HEK293 (cell line): ENCODE measurements at regions not wholly inside any gene's neighbourhood (a gene's known extent, or its start where the extent isn't known, plus 50 kb on each side); places are given as distances from the start of the nearest gene placed in this dataset.

Source experiments
- CTCF ChIA-PET: fragments of 350-600 bp; formaldehyde crosslinking; extraction: SDS; loops from one replicate; lab custom pipeline; 2021; ENCODE audit warnings: antibody characterized with exemption; lab: Yijun Ruan, JAX
- POLR2A ChIA-PET: fragments of 300-600 bp; formaldehyde crosslinking; extraction: SDS; loops from one replicate; lab custom pipeline; 2020; ENCODE audit warnings: antibody characterized with exemption, inconsistent platforms; lab: Yijun Ruan, JAX
- H3K27ac ChIP-seq: fragments of 200-500 bp; sonication (Bioruptor generic); 2 replicates; pipeline ENCODE4 v1.5.1; 2014; ENCODE audit warnings: low read depth, low read length, control low read depth, inconsistent platforms; ENCODE audit errors: extremely low read depth
- H3K36me3 ChIP-seq, 2 experiments: fragments of 200-500 bp in 1 of 2; sonication (Bioruptor generic) in 1 of 2; 1 replicate in 1 of 2; 2 replicates in 1 of 2; pipeline ENCODE4 v1.5.1; 2014 to 2017; ENCODE audit warnings: inconsistent platforms in 2 of 2, low read length in 2 of 2; ENCODE audit not compliant: control insufficient read depth in 2 of 2, insufficient read depth in 1 of 2
- H3K4me1 ChIP-seq: fragments of 200-500 bp; sonication (Bioruptor generic); 2 replicates; pipeline ENCODE4 v1.5.1; 2014; ENCODE audit warnings: mild to moderate bottlenecking, low read length, inconsistent platforms; ENCODE audit not compliant: control insufficient read depth, insufficient read depth
- H3K4me3 ChIP-seq: 2 replicates; pipeline ENCODE4 v1.5.1; 2011; ENCODE audit warnings: low read depth, mild to moderate bottlenecking, control low read depth, low read length, moderate library complexity
- H3K9me3 ChIP-seq: fragments of 200-500 bp; sonication (Bioruptor generic); 2 replicates; pipeline ENCODE4 v1.5.1; 2014; ENCODE audit warnings: low read depth, low read length, inconsistent platforms; ENCODE audit not compliant: control insufficient read depth, insufficient read depth
- GFI1B ChIP-seq: fragments of 450-650 bp; formaldehyde crosslinking; IDR thresholded peaks from 2 replicates; pipeline ENCODE4 v1.5.1; 2016; ENCODE audit warnings: missing biosample characterization, missing genetic modification characterization
- KLF7 ChIP-seq: fragments of 450-650 bp; formaldehyde crosslinking; IDR thresholded peaks from 2 replicates; pipeline ENCODE4 v1.5.1; 2016; ENCODE audit warnings: missing biosample characterization, missing genetic modification characterization, borderline replicate concordance
- KLF9 ChIP-seq: fragments of 450-650 bp; formaldehyde crosslinking; IDR thresholded peaks from 2 replicates; pipeline ENCODE4 v1.5.1; 2016; ENCODE audit warnings: missing biosample characterization, missing genetic modification characterization, low read depth
- PRDM1 ChIP-seq: fragments of 450-650 bp; formaldehyde crosslinking; IDR thresholded peaks from 2 replicates; pipeline ENCODE4; 2016; ENCODE audit warnings: missing biosample characterization, missing genetic modification characterization
- ZBTB21 ChIP-seq: fragments of 450-650 bp; formaldehyde crosslinking; IDR thresholded peaks from 2 replicates; pipeline ENCODE4 v1.5.1; 2017; ENCODE audit warnings: missing biosample characterization, missing genetic modification characterization
- ZNF114 ChIP-seq: fragments of 450-650 bp; formaldehyde crosslinking; IDR thresholded peaks from 2 replicates; pipeline ENCODE4 v1.5.0; 2017; ENCODE audit warnings: missing biosample characterization, missing genetic modification characterization
- ZNF132 ChIP-seq: fragments of 450-650 bp; formaldehyde crosslinking; IDR thresholded peaks from 2 replicates; pipeline ENCODE4 v1.5.1; 2017; ENCODE audit warnings: missing biosample characterization, missing genetic modification characterization, borderline replicate concordance
- ZNF16 ChIP-seq: fragments of 450-650 bp; formaldehyde crosslinking; IDR thresholded peaks from 2 replicates; pipeline ENCODE4 v1.5.1; 2016; ENCODE audit warnings: low read depth, missing biosample characterization, missing genetic modification characterization
- ZNF280C ChIP-seq: fragments of 450-650 bp; formaldehyde crosslinking; IDR thresholded peaks from 2 replicates; pipeline ENCODE4 v1.5.1; 2016; ENCODE audit warnings: missing biosample characterization, missing genetic modification characterization
- ZNF366 ChIP-seq: fragments of 450-650 bp; formaldehyde crosslinking; conservative IDR thresholded peaks from 2 replicates; pipeline ENCODE4 v1.5.1; 2016; ENCODE audit warnings: missing biosample characterization, missing genetic modification characterization
- ZNF37A ChIP-seq: fragments of 450-650 bp; IDR thresholded peaks from 2 replicates; pipeline ENCODE4 v1.5.1; 2018; ENCODE audit warnings: missing biosample characterization, missing genetic modification characterization
- ZNF449 ChIP-seq: fragments of 450-650 bp; formaldehyde crosslinking; IDR thresholded peaks from 2 replicates; pipeline ENCODE4 v1.5.1; 2017; ENCODE audit warnings: missing biosample characterization, mild to moderate bottlenecking, missing genetic modification characterization, moderate library complexity
- ZNF501 ChIP-seq: fragments of 450-650 bp; formaldehyde crosslinking; IDR thresholded peaks from 2 replicates; pipeline ENCODE4 v1.5.1; 2016; ENCODE audit warnings: missing biosample characterization, missing genetic modification characterization
- ZNF701 ChIP-seq: fragments of 450-650 bp; formaldehyde crosslinking; IDR thresholded peaks from 2 replicates; pipeline ENCODE4 v1.5.1; 2016; ENCODE audit warnings: missing biosample characterization, missing genetic modification characterization
- ZNF704 ChIP-seq: fragments of 450-650 bp; formaldehyde crosslinking; IDR thresholded peaks from 2 replicates; pipeline ENCODE4 v1.5.1; 2016; ENCODE audit warnings: missing biosample characterization, missing genetic modification characterization
- TF ChIP-seq, protein P1 (sequence below): fragments of 450-650 bp; formaldehyde crosslinking; IDR thresholded peaks from 2 replicates; pipeline ENCODE4 v1.5.1; 2016; ENCODE audit warnings: missing biosample characterization, missing genetic modification characterization, borderline replicate concordance

GRCh38 chr4:179130122-179130714, 1688.0 kb upstream of the AGA start:
- H3K36me3 ChIP-seq, result no peaks in the 10 kb centered on the region
- H3K27ac ChIP-seq, result no peak overlapping the region
- TF ChIP-seq KLF7 (tag by site-specific recombination), result no peak
- no peak for TF ChIP-seq ZNF701 (tag by site-specific recombination)
- TF ChIP-seq ZNF16 (tag by site-specific recombination), result no peak
- TF ChIP-seq ZNF704, result no peak
- TF ChIP-seq ZBTB21 (tag by site-specific recombination), result no peak
- TF ChIP-seq ZNF114 (tag by site-specific recombination), result no peak
- TF ChIP-seq ZNF501 (tag by site-specific recombination), result no peak
- no peak for TF ChIP-seq ZNF132
- no peak for TF ChIP-seq ZNF280C (tag by site-specific recombination)
- no peak for TF ChIP-seq KLF9
- no peak for TF ChIP-seq PRDM1 (tag by site-specific recombination)
- TF ChIP-seq ZNF449, result no peak
- TF ChIP-seq, all 188 proteins: peak for 0
- H3K4me1 ChIP-seq, result no peaks in the 10 kb centered on the region
- POLR2A ChIA-PET, result no interaction called here
- CTCF ChIA-PET, result no interaction called here
- H3K9me3 ChIP-seq, result no peaks in the 10 kb centered on the region
- H3K4me3 ChIP-seq, result no peak overlapping the region

DNA sequence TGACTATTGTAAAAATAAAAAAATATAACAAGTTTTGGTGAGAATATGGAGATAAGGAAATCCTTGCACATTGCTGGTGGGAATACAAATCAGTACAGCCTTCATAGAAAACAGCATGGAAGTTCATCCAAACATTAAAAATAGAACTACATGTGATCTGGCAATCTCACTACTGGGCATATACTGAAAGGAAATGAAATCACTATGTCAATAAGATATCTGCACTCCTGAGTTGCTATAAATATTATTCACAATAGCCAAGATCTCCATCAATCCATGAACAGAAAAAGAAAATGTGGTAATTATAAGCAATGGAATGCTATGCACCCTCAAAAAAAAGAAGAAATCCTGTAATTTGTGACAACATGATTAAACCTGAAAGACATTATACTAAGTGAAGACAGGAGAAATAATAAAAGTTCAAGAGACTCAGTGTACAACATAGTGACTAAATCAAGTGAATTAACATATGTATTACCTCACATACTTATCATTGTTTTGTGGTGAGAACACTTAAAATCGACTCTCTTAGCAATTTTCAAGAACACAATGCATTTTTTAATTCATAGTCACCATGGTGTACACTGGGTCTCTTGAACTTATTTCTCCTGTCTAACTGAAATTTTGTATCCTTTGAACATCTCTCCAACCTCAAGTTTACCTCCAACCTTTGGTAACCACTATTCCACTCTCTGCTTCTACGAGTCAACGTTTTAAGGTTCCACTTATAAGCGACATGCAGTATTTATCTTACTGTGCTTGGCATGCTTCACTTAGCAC, 1703.7 kb upstream of the AGA start:
- H3K4me1 ChIP-seq, result no peaks in the 10 kb centered on the region
- H3K27ac ChIP-seq, result no peak overlapping the region
- POLR2A ChIA-PET, result no interaction called here
- H3K4me3 ChIP-seq, result no peak overlapping the region
- CTCF ChIA-PET, result no interaction called here
- no peaks in the 10 kb centered on the region for H3K9me3 ChIP-seq
- no peaks in the 10 kb centered on the region for H3K36me3 ChIP-seq
- TF ChIP-seq ZNF366 (tag by site-specific recombination) (no peak), GFI1B (tag by site-specific recombination) (no peak), ZNF37A (tag by site-specific recombination) (no peak)
- TF ChIP-seq, protein P1, sequence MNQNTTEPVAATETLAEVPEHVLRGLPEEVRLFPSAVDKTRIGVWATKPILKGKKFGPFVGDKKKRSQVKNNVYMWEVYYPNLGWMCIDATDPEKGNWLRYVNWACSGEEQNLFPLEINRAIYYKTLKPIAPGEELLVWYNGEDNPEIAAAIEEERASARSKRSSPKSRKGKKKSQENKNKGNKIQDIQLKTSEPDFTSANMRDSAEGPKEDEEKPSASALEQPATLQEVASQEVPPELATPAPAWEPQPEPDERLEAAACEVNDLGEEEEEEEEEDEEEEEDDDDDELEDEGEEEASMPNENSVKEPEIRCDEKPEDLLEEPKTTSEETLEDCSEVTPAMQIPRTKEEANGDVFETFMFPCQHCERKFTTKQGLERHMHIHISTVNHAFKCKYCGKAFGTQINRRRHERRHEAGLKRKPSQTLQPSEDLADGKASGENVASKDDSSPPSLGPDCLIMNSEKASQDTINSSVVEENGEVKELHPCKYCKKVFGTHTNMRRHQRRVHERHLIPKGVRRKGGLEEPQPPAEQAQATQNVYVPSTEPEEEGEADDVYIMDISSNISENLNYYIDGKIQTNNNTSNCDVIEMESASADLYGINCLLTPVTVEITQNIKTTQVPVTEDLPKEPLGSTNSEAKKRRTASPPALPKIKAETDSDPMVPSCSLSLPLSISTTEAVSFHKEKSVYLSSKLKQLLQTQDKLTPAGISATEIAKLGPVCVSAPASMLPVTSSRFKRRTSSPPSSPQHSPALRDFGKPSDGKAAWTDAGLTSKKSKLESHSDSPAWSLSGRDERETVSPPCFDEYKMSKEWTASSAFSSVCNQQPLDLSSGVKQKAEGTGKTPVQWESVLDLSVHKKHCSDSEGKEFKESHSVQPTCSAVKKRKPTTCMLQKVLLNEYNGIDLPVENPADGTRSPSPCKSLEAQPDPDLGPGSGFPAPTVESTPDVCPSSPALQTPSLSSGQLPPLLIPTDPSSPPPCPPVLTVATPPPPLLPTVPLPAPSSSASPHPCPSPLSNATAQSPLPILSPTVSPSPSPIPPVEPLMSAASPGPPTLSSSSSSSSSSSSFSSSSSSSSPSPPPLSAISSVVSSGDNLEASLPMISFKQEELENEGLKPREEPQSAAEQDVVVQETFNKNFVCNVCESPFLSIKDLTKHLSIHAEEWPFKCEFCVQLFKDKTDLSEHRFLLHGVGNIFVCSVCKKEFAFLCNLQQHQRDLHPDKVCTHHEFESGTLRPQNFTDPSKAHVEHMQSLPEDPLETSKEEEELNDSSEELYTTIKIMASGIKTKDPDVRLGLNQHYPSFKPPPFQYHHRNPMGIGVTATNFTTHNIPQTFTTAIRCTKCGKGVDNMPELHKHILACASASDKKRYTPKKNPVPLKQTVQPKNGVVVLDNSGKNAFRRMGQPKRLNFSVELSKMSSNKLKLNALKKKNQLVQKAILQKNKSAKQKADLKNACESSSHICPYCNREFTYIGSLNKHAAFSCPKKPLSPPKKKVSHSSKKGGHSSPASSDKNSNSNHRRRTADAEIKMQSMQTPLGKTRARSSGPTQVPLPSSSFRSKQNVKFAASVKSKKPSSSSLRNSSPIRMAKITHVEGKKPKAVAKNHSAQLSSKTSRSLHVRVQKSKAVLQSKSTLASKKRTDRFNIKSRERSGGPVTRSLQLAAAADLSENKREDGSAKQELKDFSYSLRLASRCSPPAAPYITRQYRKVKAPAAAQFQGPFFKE, result no peak
